Omental fat pad (tissue), 3 donors: ENCODE measurements at regions not wholly inside any gene's neighbourhood (a gene's known extent, or its start where the extent isn't known, plus 50 kb on each side); places are given as distances from the start of the nearest gene placed in this dataset.

Source experiments
- ATAC-seq: fragments of 150-250 bp; one replicate; pipeline ENCODE4 v1.9.1; 2016; ENCODE audit warnings: mild to moderate bottlenecking, moderate library complexity; ENCODE audit not compliant: low FRiP score
- DNase-seq: peaks from one replicate; pipeline ENCODE4 v3.0.0-alpha.2; 2019; ENCODE audit warnings: low spot score
- TF ChIP-seq, protein P1 (sequence below), 3 donors: fragments of 450-650 bp; IDR thresholded peaks; one replicate each; pipeline ENCODE4 v1.5.1; 2016 to 2017; ENCODE audit warnings: antibody characterized with exemption in 3 of 3, mild to moderate bottlenecking in 3 of 3, moderate library complexity in 2 of 3

DNA sequence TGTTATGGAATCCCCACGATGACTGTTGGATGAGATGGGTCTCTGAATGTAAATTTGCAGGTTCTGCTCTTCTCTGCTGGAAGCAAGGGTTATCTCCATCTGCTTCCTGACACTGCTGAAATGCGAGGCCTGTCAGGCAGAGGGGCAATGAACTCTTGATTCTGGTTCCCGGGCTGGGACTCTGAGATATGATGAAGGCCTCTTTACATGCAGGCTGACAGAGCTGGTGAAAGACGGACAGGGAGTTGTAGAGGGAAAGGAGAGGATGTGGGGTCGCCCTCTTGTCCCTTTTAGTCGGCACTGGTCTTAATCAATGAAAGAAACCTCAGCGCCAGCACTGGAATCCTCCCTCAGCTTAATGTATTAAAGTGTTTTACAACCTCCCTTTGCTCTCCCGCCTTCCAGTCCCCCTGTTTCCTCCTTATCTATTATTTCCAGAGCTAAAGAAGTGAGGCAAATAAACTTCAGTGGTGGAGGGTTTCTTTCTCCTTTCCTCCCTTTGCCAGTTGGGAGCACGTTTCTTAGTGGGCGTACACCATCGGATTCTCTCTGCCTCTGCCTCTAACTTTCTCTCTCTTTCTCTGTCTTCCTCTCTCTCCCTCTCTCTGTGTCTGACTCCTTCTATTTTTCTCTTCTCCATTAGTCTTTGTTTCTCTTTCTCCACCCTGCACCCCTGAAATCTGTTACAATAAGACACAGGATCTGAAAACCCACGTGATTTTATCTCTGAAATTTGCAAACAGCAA is 145.6 kb downstream of the BAMBI start:
- no peak for ATAC-seq
- DNase-seq: no peak
- TF ChIP-seq, protein P1, sequence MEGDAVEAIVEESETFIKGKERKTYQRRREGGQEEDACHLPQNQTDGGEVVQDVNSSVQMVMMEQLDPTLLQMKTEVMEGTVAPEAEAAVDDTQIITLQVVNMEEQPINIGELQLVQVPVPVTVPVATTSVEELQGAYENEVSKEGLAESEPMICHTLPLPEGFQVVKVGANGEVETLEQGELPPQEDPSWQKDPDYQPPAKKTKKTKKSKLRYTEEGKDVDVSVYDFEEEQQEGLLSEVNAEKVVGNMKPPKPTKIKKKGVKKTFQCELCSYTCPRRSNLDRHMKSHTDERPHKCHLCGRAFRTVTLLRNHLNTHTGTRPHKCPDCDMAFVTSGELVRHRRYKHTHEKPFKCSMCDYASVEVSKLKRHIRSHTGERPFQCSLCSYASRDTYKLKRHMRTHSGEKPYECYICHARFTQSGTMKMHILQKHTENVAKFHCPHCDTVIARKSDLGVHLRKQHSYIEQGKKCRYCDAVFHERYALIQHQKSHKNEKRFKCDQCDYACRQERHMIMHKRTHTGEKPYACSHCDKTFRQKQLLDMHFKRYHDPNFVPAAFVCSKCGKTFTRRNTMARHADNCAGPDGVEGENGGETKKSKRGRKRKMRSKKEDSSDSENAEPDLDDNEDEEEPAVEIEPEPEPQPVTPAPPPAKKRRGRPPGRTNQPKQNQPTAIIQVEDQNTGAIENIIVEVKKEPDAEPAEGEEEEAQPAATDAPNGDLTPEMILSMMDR (IDR thresholded peaks at IDR 0.05): no peak

GRCh38 chr10:28823501-28824075 is 146.3 kb downstream of the BAMBI start:
- ATAC-seq (no peak), DNase-seq (no peak)
- TF ChIP-seq, protein P1 (IDR thresholded peaks at IDR 0.05): no peak

DNA sequence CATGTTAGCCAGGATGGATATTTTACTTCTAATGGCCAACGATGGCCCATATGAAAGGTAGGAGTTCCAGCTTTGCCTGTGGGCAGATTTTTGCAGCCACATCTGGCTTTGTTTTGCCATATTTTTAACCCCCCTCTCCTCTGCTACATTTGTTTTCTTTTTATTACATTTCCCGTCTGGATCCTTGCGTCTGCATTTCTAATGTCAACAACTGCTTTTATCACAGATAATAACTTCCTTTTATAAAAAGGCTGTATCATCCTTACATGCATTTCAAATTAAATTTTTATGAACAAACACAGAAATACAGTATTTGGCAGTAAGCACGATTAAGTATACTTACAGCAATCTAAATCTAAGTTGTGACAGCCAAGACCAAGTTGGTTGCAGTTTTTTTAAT is 156.0 kb downstream of the BAMBI start:
- DNase-seq: no peak
- TF ChIP-seq, protein P1 (IDR thresholded peaks at IDR 0.05): no peak
- ATAC-seq: no peak

- DNase-seq: no peak
- no peak for ATAC-seq
- TF ChIP-seq, protein P1 (IDR thresholded peaks at IDR 0.05): no peak
Observed at GRCh38 chr10:28836435-28836743, 159.1 kb downstream of the BAMBI start.

GRCh38 chr10:28837613-28838390 is 160.5 kb downstream of the BAMBI start:
- DNase-seq: no peak
- TF ChIP-seq, protein P1 (IDR thresholded peaks at IDR 0.05): no peak
- no peak for ATAC-seq

- TF ChIP-seq, protein P1 (IDR thresholded peaks at IDR 0.05): no peak
- DNase-seq (no peak), ATAC-seq (no peak)
Observed at GRCh38 chr10:28838908-28839307, 161.6 kb downstream of the BAMBI start.
